Central memory CD8-positive, alpha-beta T cell (primary cell): ENCODE measurements at regions not wholly inside any gene's neighbourhood (a gene's known extent, or its start where the extent isn't known, plus 50 kb on each side); places are given as distances from the start of the nearest gene placed in this dataset.

Source experiments
- ATAC-seq: fragments of 150-1000 bp; cut with Tn5 transposase; replicated peaks from 2 replicates; pipeline ENCODE4 v1.10.0; 2022; ENCODE audit warnings: mild to moderate bottlenecking, moderate FRiP score, moderate number of reproducible peaks; ENCODE audit not compliant: poor library complexity, severe bottlenecking; ENCODE audit errors: extremely low read depth
- DNase-seq, 2 donors: peaks; one replicate each; pipeline ENCODE4 v3.0.0; 2021; ENCODE audit warnings: low spot score in 2 of 2
- H3K27ac Mint-ChIP-seq: one replicate; pipeline ENCODE4 v1.8.0; 2022; ENCODE audit warnings: low read depth, mild to moderate bottlenecking, moderate library complexity, mixed read lengths
- H3K27me3 Mint-ChIP-seq: one replicate; pipeline ENCODE4 v1.8.0; 2022; ENCODE audit warnings: mixed read lengths
- H3K36me3 Mint-ChIP-seq: one replicate; pipeline ENCODE4 v1.8.0; 2022; ENCODE audit warnings: mild to moderate bottlenecking, moderate library complexity, mixed read lengths; ENCODE audit not compliant: insufficient read depth
- H3K4me1 Mint-ChIP-seq: one replicate; pipeline ENCODE4 v1.8.0; 2022; ENCODE audit warnings: mixed read lengths
- H3K4me3 Mint-ChIP-seq: one replicate; pipeline ENCODE4 v1.8.0; 2022; ENCODE audit warnings: mild to moderate bottlenecking, moderate library complexity, mixed read lengths
- H3K9me3 Mint-ChIP-seq: one replicate; pipeline ENCODE4 v1.8.0; 2022; ENCODE audit warnings: mixed read lengths

DNA sequence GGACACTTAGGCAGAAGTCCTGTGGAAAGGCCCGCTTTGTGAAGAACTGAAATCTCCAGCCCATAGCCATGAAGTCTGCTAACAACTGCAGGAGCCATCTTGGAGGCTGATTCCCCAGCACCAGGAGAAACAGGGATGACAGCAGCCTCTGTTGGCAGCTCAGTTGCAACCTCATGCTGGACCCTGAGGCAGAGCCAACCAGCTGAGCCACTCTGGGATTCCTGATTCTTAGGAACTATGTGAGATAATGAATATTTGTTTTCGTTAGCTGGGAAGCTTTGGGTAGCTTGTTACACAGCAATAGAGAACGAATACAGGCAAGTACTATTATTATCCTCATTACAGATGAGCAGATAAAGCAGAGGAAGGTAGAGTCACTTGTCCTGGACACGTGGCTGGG lies 210.5 kb upstream of the ANKH start:
- ATAC-seq, result no peak
- DNase-seq, result no peak
- Mint-ChIP-seq H3K4me3 (no peak overlapping the region), H3K27ac (no peak overlapping the region), H3K4me1 (no peaks in the 10 kb centered on the region), H3K9me3 (no peaks in the 10 kb centered on the region), H3K36me3 (no peaks in the 10 kb centered on the region), H3K27me3 (peaks cover 37% of the 10 kb centered on the region)

GRCh38 chr5:15080219-15080618 lies 208.6 kb upstream of the ANKH start:
- no peak for DNase-seq
- ATAC-seq, result no peak

DNA sequence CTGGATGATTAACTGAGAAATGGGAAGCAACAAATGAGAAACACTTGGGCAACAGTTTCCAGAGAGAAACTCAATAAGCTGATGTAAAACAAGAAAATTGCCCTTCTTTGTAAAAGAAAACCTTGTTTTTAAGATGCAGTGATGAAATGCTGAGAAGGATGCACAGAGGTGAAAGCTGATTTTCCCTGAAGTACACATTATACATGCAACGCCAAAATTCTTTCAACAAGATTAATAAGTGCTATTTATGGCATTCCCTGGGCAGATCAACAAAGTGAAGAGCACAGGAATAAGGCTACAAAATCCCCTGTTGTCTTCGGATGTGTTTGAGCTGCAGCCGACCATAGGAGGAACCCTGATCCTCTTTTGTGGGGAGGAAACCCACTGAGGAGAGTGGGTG lies 208.0 kb upstream of the ANKH start:
- no peak for DNase-seq
- Mint-ChIP-seq H3K36me3 (no peaks in the 10 kb centered on the region), H3K4me3 (no peak overlapping the region), H3K9me3 (no peaks in the 10 kb centered on the region), H3K27me3 (peaks cover 49% of the 10 kb centered on the region), H3K4me1 (no peaks in the 10 kb centered on the region), H3K27ac (no peak overlapping the region)
- ATAC-seq, result no peak

More at GRCh38 chr5:15080219-15080618, 208.6 kb upstream of the ANKH start:
- no peaks in the 10 kb centered on the region for H3K9me3 Mint-ChIP-seq
- no peak overlapping the region for H3K27ac Mint-ChIP-seq
- peaks cover 49% of the 10 kb centered on the region for H3K27me3 Mint-ChIP-seq
- H3K4me1 Mint-ChIP-seq, result no peaks in the 10 kb centered on the region
- H3K36me3 Mint-ChIP-seq, result no peaks in the 10 kb centered on the region
- no peak overlapping the region for H3K4me3 Mint-ChIP-seq

- Mint-ChIP-seq H3K4me3 (no peak overlapping the region), H3K27ac (no peak overlapping the region), H3K9me3 (no peaks in the 10 kb centered on the region), H3K36me3 (no peaks in the 10 kb centered on the region), H3K4me1 (no peaks in the 10 kb centered on the region), H3K27me3 (peaks cover 61% of the 10 kb centered on the region)
- ATAC-seq (no peak), DNase-seq (no peak)
These were observed 203.1 kb upstream of the ANKH start for GRCh38 chr5:15074651-15075050.

GRCh38 chr5:15073453-15073852 lies 201.9 kb upstream of the ANKH start:
- Mint-ChIP-seq H3K4me3 (no peak overlapping the region), H3K36me3 (no peaks in the 10 kb centered on the region), H3K4me1 (no peaks in the 10 kb centered on the region), H3K9me3 (no peaks in the 10 kb centered on the region), H3K27me3 (peaks cover 53% of the 10 kb centered on the region), H3K27ac (no peak overlapping the region)
- DNase-seq, result no peak
- no peak for ATAC-seq

- no peak for ATAC-seq
- H3K4me3 Mint-ChIP-seq, result no peak overlapping the region
- no peaks in the 10 kb centered on the region for H3K36me3 Mint-ChIP-seq
These were observed 199.3 kb upstream of the ANKH start for GRCh38 chr5:15070907-15071306.

DNA sequence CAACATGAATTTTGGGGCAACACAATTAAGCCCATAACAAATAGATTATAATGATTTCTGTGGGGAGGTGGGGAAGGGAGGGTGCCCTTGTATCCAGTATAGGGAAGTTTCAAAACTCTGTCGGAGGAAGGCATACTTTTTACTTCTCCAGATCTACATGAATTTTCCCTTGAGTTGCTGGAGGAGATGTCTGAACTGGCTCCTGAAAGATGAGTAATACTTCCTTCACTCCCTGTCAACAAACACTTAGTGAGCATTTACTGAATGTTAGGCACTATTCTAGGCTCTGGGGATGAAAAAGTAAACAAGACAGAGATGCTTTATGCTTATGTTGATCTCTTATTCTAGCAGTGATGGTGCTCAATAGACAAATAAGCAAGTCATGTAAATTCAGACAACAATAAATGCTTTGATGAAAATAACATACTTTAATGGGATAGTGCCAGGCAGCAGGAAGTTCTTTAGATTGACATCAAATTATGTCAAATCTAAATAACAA lies 197.9 kb upstream of the ANKH start:
- H3K4me3 Mint-ChIP-seq, result no peak overlapping the region
- no peaks in the 10 kb centered on the region for H3K36me3 Mint-ChIP-seq
- no peak for ATAC-seq
- no peak for DNase-seq
- H3K27ac Mint-ChIP-seq, result no peak overlapping the region
- H3K9me3 Mint-ChIP-seq, result no peaks in the 10 kb centered on the region
- peaks cover 40% of the 10 kb centered on the region for H3K27me3 Mint-ChIP-seq
- no peaks in the 10 kb centered on the region for H3K4me1 Mint-ChIP-seq

More at GRCh38 chr5:15070907-15071306, 199.3 kb upstream of the ANKH start:
- Mint-ChIP-seq H3K27me3 (peaks cover 40% of the 10 kb centered on the region), H3K27ac (no peak overlapping the region), H3K9me3 (no peaks in the 10 kb centered on the region), H3K4me1 (no peaks in the 10 kb centered on the region)
- DNase-seq, result no peak

GRCh38 chr5:15065091-15065490 lies 193.5 kb upstream of the ANKH start:
- no peak overlapping the region for H3K27ac Mint-ChIP-seq
- no peaks in the 10 kb centered on the region for H3K4me1 Mint-ChIP-seq
- no peaks in the 10 kb centered on the region for H3K36me3 Mint-ChIP-seq
- ATAC-seq (no peak), DNase-seq (no peak)
- no peak overlapping the region for H3K4me3 Mint-ChIP-seq
- no peaks in the 10 kb centered on the region for H3K9me3 Mint-ChIP-seq
- peaks cover 21% of the 10 kb centered on the region for H3K27me3 Mint-ChIP-seq

DNA sequence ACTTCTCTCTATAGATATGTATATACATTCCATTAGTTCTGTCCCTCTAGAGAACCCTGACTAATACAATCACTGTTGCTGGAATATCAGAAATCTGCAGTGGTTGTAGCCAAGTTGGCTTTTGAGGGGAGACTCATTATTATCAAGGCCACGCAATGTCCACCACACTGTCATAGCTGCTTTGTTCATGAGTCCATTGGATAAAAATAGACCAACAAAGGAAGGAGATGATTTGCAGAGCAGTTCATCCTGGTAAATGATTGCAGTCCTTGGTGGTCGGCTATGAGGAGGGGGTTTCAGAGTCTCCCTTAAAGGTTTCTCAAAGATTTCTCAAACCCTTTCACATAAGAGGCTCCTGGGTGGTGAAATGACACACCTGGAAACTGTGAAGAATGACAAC lies 192.8 kb upstream of the ANKH start:
- ATAC-seq, result no peak
- Mint-ChIP-seq H3K4me1 (no peaks in the 10 kb centered on the region), H3K27me3 (peaks cover 17% of the 10 kb centered on the region), H3K27ac (no peak overlapping the region), H3K4me3 (no peak overlapping the region), H3K9me3 (no peaks in the 10 kb centered on the region), H3K36me3 (no peaks in the 10 kb centered on the region)
- DNase-seq, result no peak

- Mint-ChIP-seq H3K27me3 (peaks cover 60% of the 10 kb centered on the region), H3K36me3 (peaks cover 1% of the 10 kb centered on the region), H3K4me1 (no peaks in the 10 kb centered on the region), H3K27ac (no peak overlapping the region), H3K4me3 (no peak overlapping the region), H3K9me3 (no peaks in the 10 kb centered on the region)
- DNase-seq, result no peak
- ATAC-seq, result no peak
These were observed 185.5 kb upstream of the ANKH start for GRCh38 chr5:15056988-15057592.

- Mint-ChIP-seq H3K27me3 (peaks cover 30% of the 10 kb centered on the region), H3K36me3 (no peaks in the 10 kb centered on the region), H3K4me1 (no peaks in the 10 kb centered on the region), H3K4me3 (no peak overlapping the region), H3K9me3 (no peaks in the 10 kb centered on the region), H3K27ac (no peak overlapping the region)
- ATAC-seq (no peak), DNase-seq (no peak)
These were observed 172.9 kb upstream of the ANKH start for GRCh38 chr5:15044521-15044920.

GRCh38 chr5:15037247-15037908 lies 165.8 kb upstream of the ANKH start:
- no peak for ATAC-seq
- Mint-ChIP-seq H3K4me1 (no peaks in the 10 kb centered on the region), H3K4me3 (no peak overlapping the region), H3K27me3 (peaks cover 42% of the 10 kb centered on the region), H3K9me3 (no peaks in the 10 kb centered on the region), H3K36me3 (no peaks in the 10 kb centered on the region), H3K27ac (no peak overlapping the region)
- DNase-seq, result no peak

GRCh38 chr5:15034379-15034778 lies 162.8 kb upstream of the ANKH start:
- Mint-ChIP-seq H3K9me3 (no peaks in the 10 kb centered on the region), H3K27ac (no peak overlapping the region), H3K4me1 (no peaks in the 10 kb centered on the region), H3K36me3 (no peaks in the 10 kb centered on the region), H3K27me3 (peaks cover 68% of the 10 kb centered on the region), H3K4me3 (no peak overlapping the region)
- DNase-seq (no peak), ATAC-seq (no peak)
